HG02759 (cell line): ENCODE measurements at regions not wholly inside any gene's neighbourhood (a gene's known extent, or its start where the extent isn't known, plus 50 kb on each side); places are given as distances from the start of the nearest gene placed in this dataset.

ENCODE experiments used
- ATAC-seq: cut with Tn5 transposase; IDR thresholded peaks from one replicate; pipeline ENCODE4 v1.9.1; 2021; ENCODE audit warnings: mild to moderate bottlenecking, moderate library complexity; ENCODE audit not compliant: unreplicated experiment

- ATAC-seq, result peak; percentile 26
These were observed 52.5 kb upstream of the PLEKHG7 start for GRCh38 chr12:92650228-92650822.

DNA sequence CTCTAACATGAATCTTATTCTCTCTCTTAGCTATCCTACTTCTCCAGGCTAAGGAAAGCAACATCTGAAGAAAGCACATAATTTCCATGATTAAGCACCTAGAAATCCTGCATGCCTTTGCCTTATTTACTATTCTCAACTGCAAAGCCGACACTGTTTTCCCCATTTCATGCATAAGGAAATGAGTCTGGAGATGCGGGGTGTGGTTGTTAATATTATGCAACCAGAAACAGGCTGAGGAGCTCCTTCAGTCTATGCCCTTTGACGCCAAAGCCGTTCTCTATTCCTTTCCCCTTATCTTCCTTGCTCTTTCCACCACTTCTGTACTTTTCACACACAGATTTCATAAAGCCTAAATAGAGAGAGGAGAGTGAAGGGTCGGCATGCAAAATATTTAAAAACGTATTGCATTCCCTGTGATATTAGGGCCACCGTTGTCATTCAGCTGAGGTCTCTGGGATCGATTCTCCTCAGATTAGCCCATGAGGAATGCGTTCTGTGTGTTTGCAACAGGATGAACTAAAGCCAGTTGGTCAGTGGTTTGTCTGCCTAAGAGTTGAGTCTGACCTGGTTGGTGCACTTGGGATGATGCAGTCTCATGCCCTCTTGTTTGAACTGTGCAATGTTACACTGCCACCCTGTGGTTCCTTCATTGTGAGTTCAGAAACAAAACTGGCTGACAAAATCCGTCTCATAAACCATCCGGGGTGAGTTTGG, 53.1 kb upstream of the PLEKHG7 start:
- ATAC-seq, result peak; percentile 93

GRCh38 chr12:92648242-92649031, 54.4 kb upstream of the PLEKHG7 start:
- no peak for ATAC-seq

GRCh38 chr12:92641291-92641690, 61.5 kb upstream of the PLEKHG7 start:
- ATAC-seq, result no peak

DNA sequence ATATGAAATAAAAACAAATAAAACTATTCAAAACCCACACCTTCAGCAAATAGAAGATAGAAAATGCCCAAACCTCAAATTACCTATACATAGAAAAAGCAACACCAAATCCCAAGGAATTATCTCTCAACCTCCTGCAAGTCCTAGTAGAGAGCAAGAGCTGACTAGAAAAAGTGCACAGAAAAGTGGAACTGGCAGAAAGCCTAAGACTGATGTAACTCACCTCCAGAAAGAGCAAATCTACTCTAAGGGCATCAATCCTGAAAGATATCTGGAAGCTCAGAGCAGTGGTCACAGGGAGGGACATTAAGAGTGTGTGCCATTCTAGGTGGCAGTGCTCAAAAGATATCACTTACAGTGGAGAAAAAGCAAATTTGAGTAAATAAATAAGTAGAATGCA, 62.1 kb upstream of the PLEKHG7 start:
- no peak for ATAC-seq

DNA sequence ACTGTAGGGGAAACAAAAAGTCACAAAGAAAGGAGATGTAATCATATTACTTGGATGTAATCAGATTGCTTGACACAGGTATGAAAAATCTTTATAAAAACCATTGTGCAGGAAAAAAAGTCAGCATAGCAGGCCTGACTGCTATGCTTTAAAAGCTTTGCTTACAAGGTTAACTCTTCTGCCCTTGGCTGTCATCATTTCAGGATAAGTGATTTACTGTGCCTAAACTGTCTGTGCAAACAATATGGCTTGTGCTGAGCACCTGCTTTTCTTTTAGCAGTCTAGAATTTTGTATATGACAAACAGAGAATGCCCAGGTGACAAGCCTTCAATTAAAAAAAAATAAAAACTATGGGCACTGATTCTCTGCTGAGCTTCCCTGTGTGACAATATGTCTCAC, 63.8 kb upstream of the PLEKHG7 start:
- no peak for ATAC-seq

- no peak for ATAC-seq
These were observed 68.1 kb upstream of the PLEKHG7 start for GRCh38 chr12:92634730-92635129.

DNA sequence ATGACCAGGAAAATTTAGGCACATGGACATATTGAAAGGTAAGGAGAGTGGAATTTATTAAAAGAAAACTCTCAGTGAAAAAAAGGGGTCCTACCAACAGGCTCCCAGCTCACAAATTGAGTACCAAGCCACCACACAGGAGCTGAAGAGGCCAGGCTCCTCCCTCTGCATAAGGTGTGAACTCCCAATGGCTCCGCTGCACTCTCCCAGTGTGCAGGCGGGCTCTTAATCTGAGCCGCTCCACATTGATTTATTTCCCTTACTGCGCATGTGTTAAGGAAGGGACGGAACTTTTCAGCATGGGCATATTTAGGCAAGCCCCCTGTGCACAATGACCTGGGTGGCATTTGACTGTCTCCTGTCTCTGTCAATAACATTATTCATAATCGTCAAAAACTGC, 68.6 kb upstream of the PLEKHG7 start:
- ATAC-seq, result no peak

DNA sequence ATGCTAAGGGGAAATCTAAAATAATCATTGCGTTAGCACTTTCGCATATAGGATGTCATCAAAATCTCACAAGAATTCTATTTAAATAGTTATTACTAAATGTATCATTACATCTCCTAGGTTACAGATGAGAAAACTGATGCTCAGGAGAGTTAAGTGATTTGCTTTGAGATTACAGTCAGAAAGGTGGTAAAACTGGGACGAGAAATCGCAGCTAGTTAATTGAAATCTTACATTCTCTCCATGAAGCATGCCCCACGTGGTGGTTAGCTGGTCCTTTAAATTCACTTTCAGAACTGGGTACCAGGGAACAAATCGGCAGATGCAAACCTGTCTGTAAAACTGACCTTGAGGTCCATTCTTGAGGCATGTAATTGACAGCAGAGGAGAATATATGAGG, 71.8 kb upstream of the PLEKHG7 start:
- no peak for ATAC-seq

DNA sequence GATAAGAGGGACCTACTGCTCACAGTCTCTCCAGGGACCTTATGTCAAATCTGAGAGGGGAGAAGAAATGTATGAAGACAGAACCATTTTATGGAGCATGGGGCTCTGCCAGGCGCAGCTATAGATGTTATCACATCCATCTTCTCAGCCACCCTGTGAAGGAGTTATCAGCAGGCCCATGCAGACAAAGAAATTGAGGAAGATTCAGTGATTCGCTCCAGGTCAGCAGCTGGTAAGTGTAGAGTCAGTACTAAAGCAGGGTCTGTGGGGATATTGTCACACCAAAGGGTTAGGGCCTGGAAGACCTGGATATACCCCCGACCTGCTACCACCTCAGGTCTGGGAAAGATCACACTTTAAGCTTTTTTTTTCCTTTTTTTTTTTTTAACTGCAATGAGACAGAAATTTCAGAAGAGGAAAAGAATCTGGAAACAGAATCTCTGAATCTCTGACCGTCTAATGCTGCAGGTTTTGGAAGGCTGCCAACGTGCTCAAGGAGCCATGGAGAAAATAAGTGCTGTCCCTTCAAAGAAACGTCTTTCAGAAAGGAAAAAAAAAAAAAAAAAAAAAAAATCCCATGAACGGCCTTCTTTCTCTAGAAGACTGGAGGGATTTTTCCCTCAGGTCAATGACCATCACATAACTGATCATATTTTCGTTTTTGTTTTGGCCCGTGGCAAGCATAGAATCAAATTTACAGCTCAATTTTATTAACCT, 73.3 kb upstream of the PLEKHG7 start:
- no peak for ATAC-seq

- ATAC-seq, result no peak
These were observed 74.3 kb upstream of the PLEKHG7 start for GRCh38 chr12:92628476-92628875.

DNA sequence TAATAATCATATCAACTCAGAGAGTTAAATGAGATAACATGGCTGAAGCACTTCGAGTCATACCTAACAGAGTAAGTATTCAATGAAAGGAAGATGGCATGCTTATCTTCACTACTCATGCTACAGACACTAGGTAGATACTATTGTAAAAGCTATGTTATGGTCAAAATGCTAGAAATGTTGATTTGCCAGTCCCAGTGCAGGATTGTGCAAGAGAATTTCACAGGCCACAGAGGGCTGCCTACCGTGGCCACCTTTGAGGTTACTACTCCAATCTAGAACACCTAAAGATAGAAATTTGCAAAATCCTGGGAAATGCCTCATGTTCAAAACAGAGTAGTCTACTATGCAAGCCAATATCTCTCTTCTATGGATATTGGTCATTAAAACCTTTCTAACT, 75.3 kb upstream of the PLEKHG7 start:
- ATAC-seq, result no peak

GRCh38 chr12:92625639-92626310, 77.0 kb upstream of the PLEKHG7 start:
- no peak for ATAC-seq

DNA sequence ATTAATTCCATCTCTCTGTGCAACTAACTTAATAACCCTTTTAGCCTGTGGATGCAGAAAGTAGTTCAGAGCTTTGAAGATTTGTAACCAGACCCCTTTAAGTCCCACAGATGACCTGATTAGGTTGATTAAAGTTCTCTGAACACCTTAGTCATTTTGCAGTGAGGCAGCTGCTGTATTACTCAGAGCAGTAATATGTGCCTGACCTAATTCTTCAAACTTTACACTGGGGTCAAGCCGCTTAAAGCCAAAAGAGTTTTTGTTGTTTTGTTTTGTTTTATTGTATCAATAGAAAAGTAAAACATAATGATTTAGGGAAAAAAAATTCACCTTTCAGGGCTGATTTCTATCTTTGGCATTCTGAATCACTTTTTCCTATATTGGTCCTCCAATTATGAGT, 78.6 kb upstream of the PLEKHG7 start:
- no peak for ATAC-seq

DNA sequence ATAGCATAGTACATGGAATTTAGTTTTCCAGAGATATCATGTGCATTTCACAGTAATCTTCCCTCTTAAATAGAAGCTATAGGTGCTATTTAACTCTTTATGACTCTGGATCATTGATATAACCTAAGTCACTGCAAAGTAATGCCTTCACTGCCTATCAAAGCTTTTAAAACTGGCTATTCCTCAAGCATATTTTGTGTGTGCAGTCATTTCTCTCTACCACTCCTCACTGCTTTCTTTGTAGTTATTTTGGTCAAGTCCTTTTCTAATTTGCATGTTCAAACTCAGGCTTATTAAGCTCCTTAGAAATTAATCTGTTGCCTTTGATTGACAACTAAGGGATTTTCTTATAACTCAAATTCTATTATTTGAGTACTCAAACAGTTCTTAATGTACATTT, 79.4 kb upstream of the PLEKHG7 start:
- ATAC-seq, result no peak

DNA sequence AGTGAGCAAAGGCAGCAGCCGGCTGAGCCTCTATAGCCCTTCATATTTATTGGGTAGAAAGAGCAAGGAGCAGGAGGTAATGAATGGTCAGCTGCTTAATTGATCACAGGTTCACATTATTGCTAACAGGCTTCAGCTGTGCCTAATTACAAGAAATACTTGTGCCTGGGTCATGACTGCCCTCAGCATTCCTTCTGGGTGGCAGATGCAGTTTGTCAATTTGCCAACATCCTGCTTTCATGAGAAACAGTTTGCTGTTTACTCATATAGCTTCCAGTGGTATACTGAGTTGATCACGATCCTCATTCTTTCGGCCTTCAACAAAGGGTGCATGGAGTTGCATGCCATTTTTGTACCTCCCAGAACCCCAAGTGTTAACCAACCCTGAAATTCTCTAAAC, 81.0 kb upstream of the PLEKHG7 start:
- ATAC-seq, result no peak

DNA sequence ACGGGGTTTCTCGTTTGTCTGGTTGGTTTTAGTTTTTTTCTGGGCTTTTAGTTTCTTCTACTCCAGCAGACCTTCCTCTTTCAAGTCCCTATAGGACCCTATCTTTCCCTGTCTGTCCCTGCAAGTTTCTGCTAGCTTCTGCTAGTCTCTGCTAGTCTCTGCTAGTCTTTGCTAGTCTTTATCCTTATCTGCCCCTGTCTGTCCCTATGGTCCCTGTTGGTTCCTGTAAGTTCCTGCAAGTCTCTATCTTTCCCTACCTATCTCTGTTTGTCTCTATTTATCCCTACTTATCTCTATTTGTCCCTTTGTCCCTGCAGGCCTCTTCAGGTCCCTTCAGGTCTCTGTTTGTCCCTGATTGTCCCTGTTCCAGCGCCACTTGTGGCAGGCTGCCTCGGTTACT, 81.5 kb upstream of the PLEKHG7 start:
- ATAC-seq, result no peak

- no peak for ATAC-seq
These were observed 82.8 kb upstream of the PLEKHG7 start for GRCh38 chr12:92619730-92620684.

- ATAC-seq, result no peak
These were observed 83.8 kb upstream of the PLEKHG7 start for GRCh38 chr12:92619026-92619425.

DNA sequence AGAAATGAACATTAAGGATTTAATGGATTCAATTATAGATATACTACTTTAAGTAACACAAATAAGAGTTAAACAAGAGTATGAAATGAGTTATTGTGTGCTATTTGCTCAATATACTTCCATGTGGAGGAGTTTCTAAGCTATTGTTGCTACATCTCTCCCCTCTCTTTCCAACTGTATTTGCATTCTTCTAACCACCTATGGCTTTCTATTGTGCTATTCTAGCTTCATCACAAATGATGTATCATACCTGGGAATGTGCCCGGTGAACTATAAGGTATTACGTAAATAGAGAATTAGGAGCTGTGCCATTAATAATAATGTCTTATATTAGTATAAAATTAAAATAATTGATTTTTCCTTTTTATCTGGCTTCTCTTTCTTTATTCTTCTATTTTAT, 87.1 kb upstream of the PLEKHG7 start:
- ATAC-seq, result no peak
